DMS153 treated with DMSO at 0.1 percent for 48 hours (cell line): ENCODE measurements at regions not wholly inside any gene's neighbourhood (a gene's known extent, or its start where the extent isn't known, plus 50 kb on each side); places are given as distances from the start of the nearest gene placed in this dataset.

ENCODE experiments used
- DNase-seq: peaks from one replicate; lab custom pipeline; 2025; ENCODE audit not compliant: unreplicated experiment; lab: John Stamatoyannopoulos, UW

DNA sequence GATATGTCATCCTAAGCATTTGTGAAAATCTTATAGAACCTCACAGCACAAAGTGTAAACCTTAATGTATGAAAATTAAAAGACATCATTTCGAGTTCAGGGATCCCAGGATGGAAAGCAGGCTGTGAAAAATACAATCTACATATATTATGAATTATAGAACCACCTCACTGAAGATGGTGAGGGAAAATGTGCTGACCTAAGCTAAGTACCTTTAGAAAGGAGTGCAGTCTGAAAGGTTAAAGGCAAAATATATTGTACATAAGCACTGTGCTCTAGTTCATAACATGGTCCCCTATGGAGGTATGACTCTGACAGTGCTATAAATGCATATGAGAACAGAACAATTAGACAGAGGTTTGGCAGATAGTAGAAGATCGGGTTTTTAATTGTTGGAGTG lies 368.6 kb downstream of the TMA16 start:
- DNase-seq = no peak

DNA sequence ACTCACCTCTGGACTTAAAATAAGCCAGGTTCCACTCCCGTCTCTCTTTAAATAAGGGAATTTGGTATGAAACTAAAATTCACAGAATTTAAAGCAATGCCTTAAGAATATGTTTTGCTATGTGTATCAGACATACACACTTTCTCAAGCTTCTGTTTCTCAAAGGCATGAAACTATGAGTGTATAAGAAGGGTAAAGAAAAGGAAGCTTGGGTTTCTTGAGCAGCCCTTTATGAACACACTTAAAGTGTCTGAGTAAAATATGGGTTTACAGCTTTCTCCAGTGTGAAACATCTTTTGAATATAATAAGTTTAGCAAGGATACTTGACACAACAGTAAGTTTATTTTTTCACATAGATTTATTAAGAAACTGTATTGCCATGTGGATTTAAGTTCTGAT lies 370.5 kb downstream of the TMA16 start:
- no peak for DNase-seq

DNA sequence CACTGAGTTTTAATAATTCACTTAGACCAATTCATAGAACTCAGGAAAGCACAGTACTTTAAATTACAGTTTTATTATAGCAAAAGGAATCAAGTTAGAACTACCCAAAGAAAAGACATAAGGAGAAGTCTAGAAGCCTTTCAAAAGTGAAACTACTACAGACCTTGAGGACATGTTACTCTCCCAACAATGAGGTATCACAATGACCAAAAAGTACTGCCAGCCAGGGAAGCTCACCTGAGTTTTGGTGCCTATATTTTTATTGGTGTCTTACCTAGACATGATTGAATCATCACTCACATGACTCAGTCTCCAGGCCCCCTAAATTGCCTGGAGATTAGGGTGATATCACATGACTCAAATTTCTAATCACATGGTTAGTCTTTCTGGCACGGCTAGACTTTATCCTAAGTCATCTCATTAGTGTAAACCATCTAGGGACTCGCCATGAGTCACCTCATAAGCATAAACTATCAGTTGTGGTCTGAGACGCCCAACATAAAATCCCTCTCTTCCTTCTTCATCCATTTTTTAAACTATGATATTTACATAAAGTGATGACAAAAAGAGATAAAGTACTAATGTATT lies 372.3 kb downstream of the TMA16 start:
- DNase-seq = no peak

DNA sequence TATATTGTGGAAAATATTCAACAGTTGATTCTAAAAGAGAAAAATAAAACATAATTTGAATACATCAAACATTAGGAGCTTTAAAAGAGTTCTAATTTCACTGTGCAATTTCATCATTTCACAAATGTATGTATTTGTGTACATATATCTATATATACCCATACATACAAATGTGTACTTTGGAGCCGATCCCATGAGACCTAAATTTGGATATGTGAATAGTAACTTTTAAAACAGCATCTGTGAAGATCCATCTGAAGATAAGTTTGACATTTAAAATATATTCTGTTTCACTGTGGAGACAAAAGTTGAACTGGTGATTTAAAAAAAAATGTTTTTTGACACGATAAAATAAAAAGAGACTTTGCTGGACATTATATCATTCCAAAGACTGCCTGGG lies 374.0 kb downstream of the TMA16 start:
- DNase-seq = no peak

DNA sequence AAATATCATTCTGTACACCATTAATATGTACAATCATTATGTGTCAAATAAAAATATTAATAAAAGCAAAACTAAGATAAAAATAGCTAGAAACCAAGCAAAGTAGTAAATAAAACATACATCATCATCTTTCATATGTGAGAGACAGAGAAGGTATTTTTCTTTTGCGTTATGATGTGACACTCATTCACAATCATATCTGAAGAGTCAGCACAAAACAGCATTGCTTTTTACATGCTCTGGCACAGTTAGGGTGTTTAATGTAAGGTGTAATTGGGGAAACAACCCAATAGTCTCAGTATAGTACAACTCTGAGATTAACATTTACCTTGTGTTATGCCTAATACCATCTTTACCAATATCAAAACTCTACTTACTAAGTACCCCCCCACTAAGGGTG lies 376.6 kb downstream of the TMA16 start:
- DNase-seq = no peak

DNA sequence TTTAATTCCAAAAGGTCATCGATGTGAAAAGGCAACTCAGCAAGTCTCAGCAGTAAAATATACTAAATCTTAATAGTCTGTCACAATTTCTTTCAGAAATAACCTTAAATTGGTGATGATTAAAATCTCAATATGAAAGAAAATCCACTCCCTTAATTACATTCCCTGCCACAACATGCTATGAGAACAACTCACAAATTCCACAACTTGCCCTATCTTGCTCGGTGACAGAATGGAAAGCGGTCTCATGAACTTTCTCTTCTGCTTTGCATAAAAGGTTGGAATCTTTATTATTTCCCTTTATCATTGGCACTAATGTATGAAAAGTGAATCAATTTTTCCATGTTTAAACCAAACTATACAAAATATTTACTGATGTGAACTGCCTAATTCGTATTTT lies 380.8 kb downstream of the TMA16 start:
- DNase-seq = no peak

DNA sequence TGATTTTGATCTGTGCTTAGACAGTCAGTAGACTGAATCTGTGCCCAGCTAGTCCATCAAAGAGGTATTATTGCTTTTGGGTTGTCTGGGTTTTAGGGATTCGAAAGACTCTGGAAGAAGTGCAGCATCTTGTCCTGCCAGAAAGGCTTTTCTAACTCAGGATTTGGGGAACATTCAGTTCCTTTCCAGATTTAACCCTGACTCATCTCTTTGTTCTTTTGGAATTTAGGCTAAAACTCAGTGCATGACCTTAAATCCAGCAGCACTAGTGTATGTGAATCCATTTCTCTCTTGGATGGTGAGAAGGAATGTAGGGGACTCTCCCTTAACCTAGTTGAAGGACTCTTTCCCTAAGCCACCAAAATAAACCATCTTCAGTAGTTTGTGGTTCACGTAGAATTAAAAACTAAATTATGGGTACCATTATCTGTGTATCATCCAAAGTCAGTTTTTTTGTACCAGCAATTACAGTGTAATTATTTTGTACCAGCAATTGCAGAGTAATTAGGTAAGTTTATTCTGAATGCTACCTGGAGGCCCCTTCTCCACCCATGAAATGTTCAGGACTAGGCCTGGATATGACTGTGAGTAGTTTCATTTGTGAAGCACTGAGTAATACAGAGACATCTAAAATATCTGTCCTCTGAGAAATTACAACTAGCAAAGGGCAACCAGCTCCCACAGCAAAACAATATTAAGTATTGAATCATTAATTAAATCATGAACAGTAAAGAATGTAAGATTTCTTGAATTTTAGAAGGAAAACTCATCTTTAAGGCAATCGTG lies 384.0 kb downstream of the TMA16 start:
- DNase-seq = no peak

DNA sequence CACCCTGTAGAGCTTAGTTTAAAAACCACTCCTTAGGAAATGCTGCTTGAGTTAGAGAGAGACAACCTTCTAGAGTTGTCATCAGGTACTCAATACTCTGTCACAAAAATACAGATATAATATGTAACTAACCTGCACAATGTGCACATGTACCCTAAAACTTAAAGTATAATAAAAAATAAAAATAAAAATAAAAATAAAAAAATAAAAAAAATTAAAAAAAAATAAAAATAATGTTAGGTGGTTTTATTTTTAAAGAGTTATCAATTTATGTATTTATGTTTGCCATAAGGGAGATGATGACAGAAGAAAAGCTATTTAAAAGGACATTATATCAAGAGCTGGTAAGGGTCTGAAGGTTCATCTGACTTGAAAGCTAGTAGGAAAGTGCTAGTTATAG lies 397.9 kb downstream of the TMA16 start:
- no peak for DNase-seq

DNA sequence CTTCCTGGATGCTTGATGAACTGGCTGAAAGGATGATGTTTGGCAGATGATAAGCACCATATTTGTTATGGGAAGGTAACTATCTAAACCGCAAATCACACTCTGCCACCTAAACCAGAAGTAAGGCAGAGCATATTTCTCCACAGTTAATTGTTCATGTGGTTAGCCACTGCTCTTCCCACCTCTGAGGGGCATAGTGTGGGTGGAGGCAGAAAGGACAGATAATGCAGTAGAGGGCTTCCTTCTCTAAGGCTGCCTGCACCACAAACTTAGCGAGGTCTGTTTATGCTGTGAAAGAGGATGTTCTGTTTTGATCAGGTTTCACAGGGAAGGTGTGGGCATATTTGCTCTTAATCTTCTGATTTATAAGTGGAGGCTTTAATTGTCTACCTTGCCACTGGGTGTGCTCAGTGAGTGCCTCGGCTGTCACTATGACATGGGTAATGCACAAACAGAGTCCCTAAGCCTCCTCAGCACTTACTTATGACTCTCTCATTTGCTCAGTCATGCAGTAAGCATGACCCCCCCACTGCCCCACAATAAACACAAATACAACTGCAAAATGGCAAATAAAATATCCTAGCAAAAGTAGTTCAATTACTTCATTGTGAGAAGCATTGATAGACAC lies 401.0 kb downstream of the TMA16 start:
- DNase-seq = no peak

DNA sequence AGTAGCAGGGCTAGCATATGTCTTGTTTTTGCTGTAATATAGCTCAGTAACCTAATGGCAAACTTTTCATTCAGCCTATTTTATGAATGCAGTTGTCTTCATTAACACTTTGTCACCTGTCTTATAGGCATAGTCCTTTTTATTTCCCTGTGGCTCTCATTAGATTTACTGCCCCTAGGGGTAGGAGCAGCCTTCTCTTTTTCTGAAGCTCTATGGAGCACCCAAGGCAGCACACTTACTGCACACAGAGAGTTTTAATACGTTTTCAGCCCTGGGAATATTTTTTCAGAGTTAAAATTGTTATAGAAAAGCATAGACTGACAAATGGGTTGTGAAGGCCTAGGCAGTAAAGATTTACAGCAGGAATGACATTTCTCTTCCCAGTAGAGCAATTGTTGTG lies 406.8 kb downstream of the TMA16 start:
- DNase-seq = no peak

DNA sequence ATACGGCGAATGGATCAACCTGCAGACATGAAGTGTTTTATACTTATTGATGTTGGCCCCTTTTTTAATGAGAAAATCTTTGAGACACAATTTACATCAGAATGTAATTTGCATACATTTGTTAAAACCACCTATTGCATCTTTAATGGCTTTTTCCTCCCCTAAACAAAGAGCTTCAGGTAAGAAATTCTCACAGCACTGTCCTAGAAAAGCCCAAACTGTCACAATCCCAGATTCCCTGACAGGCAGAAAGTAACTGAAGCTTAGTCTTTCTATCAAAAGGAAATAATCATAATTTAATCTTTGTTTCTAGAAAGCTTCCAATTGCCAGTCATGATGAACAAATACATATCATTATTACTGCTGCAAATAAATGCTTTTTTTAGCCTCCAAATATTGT lies 407.9 kb downstream of the TMA16 start:
- DNase-seq = no peak

DNA sequence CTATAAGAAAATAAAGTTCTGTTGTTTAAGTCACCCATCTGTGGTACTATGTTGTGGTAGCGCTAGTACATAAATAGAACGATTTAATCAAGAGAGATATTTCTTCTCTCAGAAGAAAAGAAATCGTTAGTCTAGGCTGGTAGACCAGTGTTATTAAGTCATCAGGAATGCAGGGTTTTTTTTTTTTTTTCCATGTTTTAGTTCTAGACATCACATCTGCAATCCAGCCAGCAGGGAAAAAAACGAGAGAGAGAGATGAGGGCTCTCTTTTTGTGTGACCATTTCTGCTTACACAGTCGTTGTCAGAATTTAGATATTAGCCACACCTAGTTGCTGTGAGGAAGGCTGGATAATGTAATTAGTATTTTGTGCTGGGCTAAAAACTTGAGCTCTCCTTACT lies 417.4 kb downstream of the TMA16 start:
- DNase-seq = no peak

DNA sequence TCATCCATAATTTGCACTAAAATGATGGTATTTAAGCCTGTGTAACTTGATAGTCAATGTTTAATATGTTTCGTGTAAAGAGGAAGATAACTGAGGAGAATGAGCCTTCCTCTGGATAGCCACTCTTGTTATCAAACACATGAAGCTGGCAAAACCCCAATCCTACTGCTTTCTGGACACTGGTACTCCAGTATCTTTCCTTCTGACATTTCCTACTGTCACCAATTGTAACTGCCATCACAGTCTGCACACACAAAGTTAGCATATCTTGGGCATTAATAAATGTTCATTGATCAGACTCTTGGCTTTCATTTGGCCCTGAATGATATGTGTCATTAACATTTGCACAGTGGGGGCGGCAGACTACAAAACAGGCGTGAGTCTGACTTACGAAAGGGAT lies 419.1 kb downstream of the TMA16 start:
- no peak for DNase-seq

DNA sequence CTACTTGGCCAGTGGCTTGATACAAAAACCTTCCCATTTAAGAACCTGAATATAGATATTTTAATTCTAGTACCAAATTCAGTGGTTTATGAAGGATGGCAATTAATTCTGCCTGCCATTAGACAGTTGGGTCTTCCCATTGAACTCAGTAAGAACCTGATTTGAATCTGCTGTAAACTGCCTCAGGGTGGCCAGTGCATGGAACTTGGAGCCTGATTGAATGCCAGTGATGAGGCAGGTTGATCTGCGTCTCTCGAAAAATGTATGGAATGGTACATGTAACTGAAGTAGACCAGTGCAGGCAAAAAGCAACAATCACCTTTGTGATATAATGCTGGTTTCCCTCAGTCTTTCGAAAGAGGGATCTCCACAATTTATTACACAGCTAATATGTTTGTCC lies 421.4 kb downstream of the TMA16 start:
- no peak for DNase-seq

DNA sequence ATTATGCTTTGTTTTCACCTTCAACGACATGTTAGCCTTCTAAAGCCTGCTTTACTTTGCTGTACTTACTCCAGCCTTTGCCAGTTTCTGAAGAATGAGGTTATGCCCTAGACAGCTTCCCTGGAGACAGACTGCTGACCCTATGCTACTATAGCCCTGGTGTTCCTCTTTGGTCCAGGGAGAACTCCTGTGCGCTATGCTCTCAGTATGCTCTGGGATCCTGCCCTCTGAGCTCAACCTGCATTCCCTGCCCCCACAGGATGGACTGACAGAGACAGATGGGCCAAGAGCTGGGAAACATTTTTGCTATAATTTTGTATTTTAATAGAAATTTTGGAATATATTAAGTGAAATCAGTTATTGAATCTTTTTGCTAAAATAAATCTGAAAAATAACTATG lies 425.9 kb downstream of the TMA16 start:
- DNase-seq = no peak

DNA sequence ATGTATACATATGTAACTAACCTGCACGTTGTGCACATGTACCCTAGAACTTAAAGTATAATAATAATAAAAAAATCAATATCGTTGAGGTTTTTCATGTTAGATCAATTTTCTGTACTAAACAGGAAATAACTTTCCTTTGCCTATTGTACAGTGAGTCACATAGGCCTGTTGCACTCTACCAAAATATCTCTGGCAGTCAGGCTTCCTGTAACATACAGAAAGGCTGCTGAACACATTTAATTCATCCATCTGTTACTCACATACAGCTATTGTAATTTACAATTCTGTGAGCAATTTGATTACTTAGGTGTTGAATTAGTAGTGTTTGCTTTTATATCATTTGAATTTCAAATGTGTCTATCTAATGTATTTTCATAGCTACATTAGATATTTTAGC lies 427.8 kb downstream of the TMA16 start:
- no peak for DNase-seq

DNA sequence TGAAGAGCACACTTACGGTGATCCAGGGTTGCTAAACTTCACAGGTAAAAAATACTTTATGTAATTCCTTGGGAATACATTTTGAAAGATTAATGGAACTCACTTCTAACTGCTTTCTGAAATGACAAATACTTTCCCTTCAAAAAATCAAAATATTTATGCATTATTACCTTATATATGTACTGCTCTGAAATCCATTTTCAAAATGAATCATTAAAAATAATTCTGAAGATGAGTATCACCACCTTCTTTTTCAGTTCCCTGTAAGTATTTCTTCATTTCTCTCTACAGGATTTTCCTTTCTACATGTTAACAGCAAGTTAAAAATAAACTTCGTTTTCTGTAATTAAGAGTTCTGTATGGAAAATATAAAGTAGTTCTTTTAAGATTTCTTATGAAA lies 428.6 kb downstream of the TMA16 start:
- no peak for DNase-seq

DNA sequence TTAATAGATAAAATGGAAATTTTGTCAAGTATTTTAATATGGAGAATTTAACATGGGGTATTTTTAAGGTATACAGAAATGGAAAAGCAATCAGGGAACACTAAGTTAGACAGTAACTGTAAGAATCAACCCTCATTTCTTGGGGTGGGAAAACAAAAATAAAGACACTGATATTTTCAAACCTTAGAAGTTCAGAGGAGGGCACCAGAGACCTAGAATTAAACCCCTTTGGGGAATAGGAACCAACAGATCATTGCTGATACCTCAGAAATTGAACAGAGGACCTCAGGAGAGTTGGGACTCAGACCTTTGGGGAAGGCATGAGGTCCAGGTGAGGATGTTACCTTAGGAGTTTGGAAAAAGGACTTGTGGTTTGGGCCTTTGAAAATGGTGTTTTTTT lies 435.6 kb downstream of the TMA16 start:
- no peak for DNase-seq

DNA sequence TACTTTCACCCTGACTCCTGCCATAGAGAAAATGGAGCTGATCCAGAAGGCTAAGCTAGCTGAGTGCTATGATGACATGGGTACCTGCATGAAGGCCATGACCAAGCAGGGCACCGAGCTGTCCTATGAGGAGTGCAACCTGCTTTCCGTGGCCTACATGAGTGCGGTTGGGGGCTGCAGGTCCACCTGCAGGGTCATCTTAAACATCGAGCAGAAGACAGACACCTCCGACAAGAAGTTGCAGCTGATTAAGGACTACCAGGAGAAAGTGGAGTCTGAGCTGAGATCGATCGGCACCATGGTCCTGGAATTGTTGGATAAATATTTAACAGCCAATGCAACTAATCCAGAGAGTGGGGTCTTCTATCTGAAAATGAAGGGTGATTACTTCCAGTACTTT lies 438.0 kb downstream of the TMA16 start:
- DNase-seq = no peak

DNA sequence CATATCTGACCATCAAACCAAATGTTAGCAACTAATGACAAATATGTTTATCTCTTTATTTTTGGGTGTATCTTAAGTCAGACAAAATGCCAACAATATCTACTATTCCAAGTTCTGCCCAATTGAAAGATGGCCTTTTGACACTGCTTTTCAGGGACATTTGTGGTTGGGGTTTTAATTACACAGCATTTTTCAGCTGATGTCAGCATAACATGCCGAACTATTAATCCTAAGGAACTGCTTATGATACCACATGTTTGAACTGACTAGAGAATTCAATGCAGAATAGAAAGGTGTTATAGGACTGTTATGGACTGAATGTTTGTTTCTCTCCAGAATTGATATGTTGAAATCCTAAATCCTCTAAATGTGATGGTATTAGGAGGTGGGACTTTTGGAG lies 445.1 kb downstream of the TMA16 start:
- no peak for DNase-seq

DNA sequence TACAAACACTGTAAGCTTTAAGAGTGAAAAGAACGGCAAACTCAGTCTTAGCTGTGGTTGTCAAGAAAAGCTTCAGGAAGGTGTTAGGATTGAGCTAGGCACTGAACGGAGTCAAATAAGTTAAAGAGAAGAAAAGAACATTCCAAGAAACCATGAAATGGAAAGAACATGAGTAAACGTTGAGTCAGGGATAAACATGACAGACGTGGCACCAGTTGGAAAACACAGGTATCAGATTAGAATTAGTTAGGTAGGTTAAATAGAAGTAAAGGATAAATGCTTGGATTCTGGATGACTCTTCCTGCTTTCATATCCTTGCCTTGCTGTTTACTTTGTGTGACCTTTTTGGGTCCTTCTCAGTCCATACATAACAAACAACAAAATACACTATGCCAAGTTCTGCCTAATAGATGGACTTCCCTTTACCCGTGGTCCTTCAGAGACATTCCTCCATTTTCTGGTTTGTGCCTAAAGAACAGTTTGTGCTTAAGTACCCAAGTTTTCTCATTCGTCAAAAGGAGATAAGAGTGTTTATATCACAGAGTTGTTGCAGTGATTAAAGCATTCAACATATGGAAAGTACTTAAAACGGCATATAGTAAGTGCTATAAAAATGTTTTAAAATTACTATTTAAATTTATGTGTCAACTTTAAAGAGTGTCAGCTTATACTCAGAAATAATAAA lies 446.9 kb downstream of the TMA16 start:
- no peak for DNase-seq

DNA sequence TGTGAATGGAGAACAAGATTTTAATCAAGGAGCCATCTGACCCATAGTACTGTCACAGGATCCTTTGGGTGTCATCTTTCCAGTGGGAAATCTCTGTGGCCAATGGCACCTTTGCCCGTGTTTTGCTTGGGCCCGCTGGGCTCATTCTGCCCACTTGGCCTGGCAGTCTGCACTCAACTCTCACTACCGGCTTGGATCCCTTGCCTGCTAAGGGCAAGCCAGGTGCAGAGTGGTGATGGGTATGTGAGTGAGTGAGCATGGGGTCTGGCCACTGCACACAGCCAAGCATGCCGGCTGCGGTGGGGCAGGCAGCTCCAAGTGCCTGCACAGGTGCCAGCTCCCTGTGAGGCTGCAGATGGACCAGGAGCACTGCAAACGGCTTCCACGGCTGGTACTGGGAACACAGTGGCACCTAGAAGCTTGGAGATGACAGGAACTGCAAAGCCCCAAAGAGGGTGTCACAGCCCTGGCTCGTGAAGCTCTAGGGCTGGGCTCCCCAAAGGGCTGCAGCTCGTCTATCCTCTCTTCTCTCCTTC lies 454.5 kb downstream of the TMA16 start:
- DNase-seq = no peak
